Fibroblast of peridontal ligament (primary cell): ENCODE measurements at regions not wholly inside any gene's neighbourhood (a gene's known extent, or its start where the extent isn't known, plus 50 kb on each side); places are given as distances from the start of the nearest gene placed in this dataset.

ENCODE experiments used
- DNase-seq: peaks from one replicate; pipeline ENCODE4 v3.0.0-alpha.2; 2010; ENCODE audit errors: extremely low read depth

- DNase-seq, result no peak
Measured at GRCh38 chr7:116145245-116145852, 65.0 kb upstream of the TES start.

DNA sequence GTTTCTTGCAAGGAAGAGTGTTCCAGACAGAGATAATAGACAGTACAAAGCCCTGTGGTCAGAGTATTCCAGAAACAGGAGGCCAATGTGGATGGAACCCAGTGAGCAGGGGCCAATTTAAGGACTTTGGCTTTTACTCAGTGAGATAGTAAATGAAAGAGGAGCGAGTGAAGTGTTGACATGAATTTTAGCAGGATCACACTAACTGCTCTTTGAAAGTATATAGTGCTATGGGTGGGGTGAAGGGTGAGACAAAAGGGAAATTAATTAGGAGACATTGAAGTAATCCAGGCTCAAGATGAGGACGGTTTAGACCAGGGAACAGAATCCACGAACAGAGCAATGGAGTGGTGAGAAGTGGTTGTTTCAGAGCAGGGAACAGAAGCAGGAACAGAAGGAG is 62.2 kb upstream of the TES start:
- no peak for DNase-seq

GRCh38 chr7:116148626-116149025 is 61.7 kb upstream of the TES start:
- DNase-seq, result no peak

DNA sequence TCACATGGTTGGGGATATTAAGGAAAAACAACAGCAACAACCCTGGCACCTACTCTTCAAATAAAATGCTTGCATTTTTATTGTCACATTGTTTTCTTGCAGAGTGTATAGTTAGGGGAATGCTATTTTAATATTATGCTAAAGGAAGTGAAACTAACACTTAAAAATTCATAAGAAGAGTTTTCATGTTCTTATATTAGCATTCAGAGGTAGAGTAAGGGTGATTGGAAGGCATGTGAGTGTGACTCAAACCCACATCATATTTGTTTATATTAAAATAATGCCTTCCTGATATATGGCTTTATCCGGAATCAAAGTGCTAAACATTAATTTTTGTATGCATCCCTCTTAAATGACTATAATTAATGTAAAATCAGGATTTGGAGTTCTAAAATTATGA is 59.8 kb upstream of the TES start:
- DNase-seq, result no peak

- no peak for DNase-seq
Measured at GRCh38 chr7:116152276-116152675, 58.1 kb upstream of the TES start.

- DNase-seq, result no peak
Measured at GRCh38 chr7:116153050-116153449, 57.3 kb upstream of the TES start.

DNA sequence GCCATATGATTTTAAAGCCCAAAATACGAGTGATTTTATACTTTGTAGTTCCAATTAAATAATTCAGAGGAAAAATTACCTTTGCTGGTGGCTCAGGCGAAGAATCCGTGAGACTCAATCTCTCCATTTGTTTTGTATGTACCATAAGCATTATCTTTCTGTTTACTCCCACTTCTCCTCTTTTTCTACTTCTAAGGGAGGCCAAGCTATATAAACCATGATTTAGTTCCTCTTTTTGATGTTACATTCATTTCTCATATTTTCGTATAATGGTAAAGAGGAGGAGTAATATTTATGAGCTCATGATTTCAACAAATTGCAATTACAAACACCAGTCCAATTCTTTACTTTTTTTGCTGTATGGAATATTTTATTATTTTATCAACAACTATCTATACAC is 50.6 kb upstream of the TES start:
- DNase-seq, result no peak
